Bronchial epithelial cell (primary cell): ENCODE measurements at regions not wholly inside any gene's neighbourhood (a gene's known extent, or its start where the extent isn't known, plus 50 kb on each side); places are given as distances from the start of the nearest gene placed in this dataset.
"Not testable (repeated sequence)": the region's sequence is repeated elsewhere in the genome, so short reads cannot be mapped to it uniquely, and the experiment has no call there.

Source experiments
- DNase-seq: peaks from one replicate; pipeline ENCODE4 v3.0.0-alpha.2; 2010; ENCODE audit warnings: low read depth
- FAIRE-seq: peaks from 2 replicates; lab custom pipeline; 2011; peaks lifted over from hg19 to GRCh38; lab: Jason Lieb, UNC
- H3K27me3 ChIP-seq: 2 replicates; pipeline ENCODE4 v1.5.1; 2011; ENCODE audit warnings: low read length; ENCODE audit not compliant: control insufficient read depth, insufficient read depth
- H3K36me3 ChIP-seq: 2 replicates; pipeline ENCODE4 v1.5.1; 2011; ENCODE audit warnings: low read length; ENCODE audit not compliant: control insufficient read depth, insufficient read depth
- H3K4me3 ChIP-seq: 2 replicates; pipeline ENCODE4 v1.5.1; 2011; ENCODE audit warnings: mild to moderate bottlenecking, low read depth, low read length, control low read depth
- CTCF ChIP-seq: IDR thresholded peaks from 2 replicates; pipeline ENCODE4 v1.5.1; 2011; ENCODE audit warnings: mild to moderate bottlenecking, moderate library complexity, low read length, control low read depth, inconsistent platforms; ENCODE audit not compliant: insufficient read depth, severe bottlenecking

DNA sequence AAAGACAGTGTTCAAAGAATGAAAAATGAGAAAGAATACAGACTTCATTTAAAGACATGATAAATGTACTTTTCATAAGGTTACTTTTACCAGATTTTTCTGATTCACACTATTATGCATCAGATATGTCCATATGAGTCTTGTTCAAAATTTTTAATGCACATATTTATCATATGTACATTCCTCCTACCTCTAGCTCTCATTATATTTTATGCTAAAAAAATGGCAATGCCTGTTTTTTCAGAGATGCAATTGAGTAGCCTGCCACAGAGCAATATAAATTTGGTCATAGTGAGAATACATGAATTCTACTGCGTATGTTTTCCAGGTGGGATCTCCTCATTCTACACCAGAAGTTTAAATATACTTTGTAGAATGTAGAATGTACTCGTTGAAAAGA lies 807.0 kb upstream of the SLITRK6 start:
- H3K4me3 ChIP-seq: no peak overlapping the region
- no peaks in the 10 kb centered on the region for H3K36me3 ChIP-seq
- no peak for TF ChIP-seq CTCF
- DNase-seq (no peak), FAIRE-seq (no peak)
- no peaks in the 10 kb centered on the region for H3K27me3 ChIP-seq

- no peaks in the 10 kb centered on the region for H3K36me3 ChIP-seq
- no peak overlapping the region for H3K4me3 ChIP-seq
- no peaks in the 10 kb centered on the region for H3K27me3 ChIP-seq
- FAIRE-seq (no peak), DNase-seq (no peak)
- TF ChIP-seq CTCF: no peak
Observed at GRCh38 chr13:86608701-86609100, 809.5 kb upstream of the SLITRK6 start.

- H3K4me3 ChIP-seq: no peak overlapping the region
- H3K27me3 ChIP-seq: no peaks in the 10 kb centered on the region
- FAIRE-seq (no peak), DNase-seq (no peak)
- H3K36me3 ChIP-seq: no peaks in the 10 kb centered on the region
- no peak for TF ChIP-seq CTCF
Observed at GRCh38 chr13:86633346-86633745, 834.1 kb upstream of the SLITRK6 start.

DNA sequence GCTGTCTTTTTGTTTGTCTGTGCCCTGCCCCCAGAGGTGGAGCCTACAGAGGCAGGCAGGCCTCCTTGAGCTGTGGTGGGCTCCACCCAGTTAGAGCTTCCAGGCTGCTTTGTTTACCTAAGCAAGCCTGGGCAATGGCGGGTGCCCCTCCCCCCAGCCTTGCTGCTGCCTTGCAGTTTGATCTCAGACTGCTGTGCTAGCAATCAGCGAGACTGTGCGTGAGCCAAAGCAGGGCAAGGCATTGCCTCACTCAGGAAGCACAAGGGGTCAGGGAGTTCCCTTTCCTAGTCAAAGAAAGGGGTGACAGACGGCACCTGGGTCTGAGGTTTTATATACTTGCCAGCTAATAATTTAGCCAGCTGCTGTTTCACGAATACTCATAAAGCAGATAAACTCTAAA lies 852.0 kb upstream of the SLITRK6 start:
- not testable (repeated sequence) for H3K36me3 ChIP-seq, H3K27me3 ChIP-seq, FAIRE-seq, DNase-seq, H3K4me3 ChIP-seq

GRCh38 chr13:86653009-86653408 lies 853.8 kb upstream of the SLITRK6 start:
- TF ChIP-seq CTCF: no peak
- no peaks in the 10 kb centered on the region for H3K36me3 ChIP-seq
- no peaks in the 10 kb centered on the region for H3K27me3 ChIP-seq
- no peak overlapping the region for H3K4me3 ChIP-seq
- DNase-seq (no peak), FAIRE-seq (no peak)

DNA sequence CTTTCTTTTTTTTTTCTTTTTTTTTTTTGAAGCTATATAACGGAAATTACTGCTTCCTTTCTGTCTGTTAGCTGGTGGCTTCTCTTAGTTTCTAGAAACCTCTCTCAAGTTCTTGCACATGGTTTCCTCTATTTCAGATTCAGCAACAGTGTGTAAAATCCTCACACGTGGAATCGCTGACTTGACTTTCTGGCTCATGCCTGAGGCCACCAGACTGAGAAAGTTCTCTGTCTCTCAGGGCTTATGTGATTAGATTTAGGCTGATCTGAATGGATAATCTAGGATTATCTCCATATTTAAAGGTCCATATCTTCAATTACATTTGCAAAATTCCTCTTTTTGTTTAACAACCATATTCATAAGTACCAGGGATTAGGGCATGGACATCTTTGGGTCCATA lies 856.3 kb upstream of the SLITRK6 start:
- no peak for FAIRE-seq
- DNase-seq: no peak
- no peak overlapping the region for H3K4me3 ChIP-seq
- H3K36me3 ChIP-seq: no peaks in the 10 kb centered on the region
- H3K27me3 ChIP-seq: no peaks in the 10 kb centered on the region
- TF ChIP-seq CTCF: no peak
